HFF-Myc (cell line): ENCODE measurements at regions not wholly inside any gene's neighbourhood (a gene's known extent, or its start where the extent isn't known, plus 50 kb on each side); places are given as distances from the start of the nearest gene placed in this dataset.

Experiments
- DNase-seq: peaks from one replicate; pipeline ENCODE4 v3.0.0-alpha.2; 2011; ENCODE audit warnings: low read depth; ENCODE audit errors: extremely low read depth
- H3K4me3 ChIP-seq: replicated peaks from 2 replicates; pipeline ENCODE4 v1.5.1; 2011; ENCODE audit warnings: low read depth, mild to moderate bottlenecking, control low read depth, low read length
- CTCF ChIP-seq: IDR thresholded peaks from 2 replicates; pipeline ENCODE4 v1.5.1; 2012; ENCODE audit warnings: mild to moderate bottlenecking, low read depth, low read length, control low read depth; ENCODE audit errors: missing control alignments

GRCh38 chr7:115410972-115411686 is 489.2 kb downstream of the MDFIC start:
- DNase-seq, result no peak
- no peak for TF ChIP-seq CTCF
- no peak overlapping the region for H3K4me3 ChIP-seq

GRCh38 chr7:115410434-115410820 is 488.5 kb downstream of the MDFIC start:
- TF ChIP-seq CTCF, result no peak
- DNase-seq, result no peak
- H3K4me3 ChIP-seq, result no peak overlapping the region

GRCh38 chr7:115409682-115410433 is 488.0 kb downstream of the MDFIC start:
- DNase-seq, result no peak
- TF ChIP-seq CTCF, result no peak

GRCh38 chr7:115406219-115406618 is 484.3 kb downstream of the MDFIC start:
- no peak for TF ChIP-seq CTCF
- no peak overlapping the region for H3K4me3 ChIP-seq
- DNase-seq, result no peak

More at GRCh38 chr7:115409682-115410433, 488.0 kb downstream of the MDFIC start:
- H3K4me3 ChIP-seq, result no peak overlapping the region

GRCh38 chr7:115387137-115387536 is 465.2 kb downstream of the MDFIC start:
- no peak for TF ChIP-seq CTCF
- no peak overlapping the region for H3K4me3 ChIP-seq
- DNase-seq, result no peak

GRCh38 chr7:115379321-115379720 is 457.4 kb downstream of the MDFIC start:
- no peak for DNase-seq
- TF ChIP-seq CTCF, result no peak
- no peak overlapping the region for H3K4me3 ChIP-seq
